Heart right ventricle (tissue), 16 donors: ENCODE measurements at regions not wholly inside any gene's neighbourhood (a gene's known extent, or its start where the extent isn't known, plus 50 kb on each side); places are given as distances from the start of the nearest gene placed in this dataset.
A peak's percentile ranks its signal among the peaks of the same experiment; 100 is the strongest.

Experiments used
- ATAC-seq, 8 donors: fragments of 200-7000 bp; cut with Tn5 transposase; one replicate each; pipeline ENCODE4 v1.9.1; 2020; ENCODE audit warnings: mild to moderate bottlenecking in 8 of 8, moderate library complexity in 8 of 8, moderate number of reproducible peaks in 1 of 8
- DNase-seq, 2 donors: peaks; one replicate each; pipeline ENCODE4 v3.0.0-alpha.2; 2020
- H3K27ac ChIP-seq, 10 donors: fragments of 200-600 bp; sonication (generic) in 2 of 10; one replicate each; pipeline versions ENCODE4 v1.5.0 to v1.8.0; 2020 to 2022; ENCODE audit warnings: mild to moderate bottlenecking in 3 of 10
- H3K27me3 ChIP-seq, 7 donors: fragments of 200-600 bp; one replicate each; pipeline ENCODE4 v1.8.0; 2021 to 2022; ENCODE audit warnings: mild to moderate bottlenecking in 2 of 7
- H3K36me3 ChIP-seq, 9 donors: fragments of 200-600 bp; sonication (generic) in 1 of 9; one replicate each; pipeline versions ENCODE4 v1.5.0 to v1.8.0; 2020 to 2022; ENCODE audit warnings: mild to moderate bottlenecking in 2 of 9
- H3K4me1 ChIP-seq, 9 donors: fragments of 200-600 bp; sonication (generic) in 1 of 9; one replicate each; pipeline versions ENCODE4 v1.5.0 to v1.8.0; 2020 to 2022; ENCODE audit warnings: mild to moderate bottlenecking in 4 of 9
- H3K4me3 ChIP-seq, 10 donors: fragments of 200-600 bp; sonication (generic) in 2 of 10; one replicate each; pipeline versions ENCODE4 v1.5.0 to v1.8.0; 2020 to 2022; ENCODE audit warnings: mild to moderate bottlenecking in 7 of 10, moderate library complexity in 2 of 10
- H3K9me3 ChIP-seq, 11 donors: fragments of 200-600 bp in 10 of 11; sonication (generic) in 2 of 11; one replicate each; pipeline versions ENCODE4 v1.5.0 to v1.8.0; 2013 to 2022; ENCODE audit warnings: mild to moderate bottlenecking in 2 of 11, control low read depth in 1 of 11, moderate library complexity in 1 of 11
- WGBS, 2 donors: extraction: QIAGEN DNeasy Blood & Tissue Kit; methylation state at CpG; one replicate each; pipeline ENCODE4 v1.1.7; 2013; ENCODE audit warnings: inconsistent platforms in 1 of 2; 5-methylcytosine and 5-hydroxymethylcytosine counted together
- intact Hi-C, 10 donors: fragments of 100-400 bp; cut with DNase I; formaldehyde crosslinking; loops; one replicate each; pipeline versions ENCODE4 v1.11.1 to v1.14.2; 2022
- TF ChIP-seq, protein P1 (sequence below), 9 donors: fragments of 200-600 bp; sonication (generic) in 2 of 9; IDR thresholded peaks; one replicate each; pipeline versions ENCODE4 v1.5.0 to v1.8.0; 2021 to 2022; ENCODE audit warnings: antibody characterized with exemption in 9 of 9, mild to moderate bottlenecking in 5 of 9, moderate library complexity in 1 of 9
- donor health status: Arrhythmogenic right ventricular cardiomyopathy.
- donor health status: ischemic (EF 13 %, LVEDD 7.1; RV severe dilation, severe dysfunction).
- donor health status: healthy with polysubstance abuse.
- donor health status: DM: no; HTN: yes; CAD: no.
- donor health status: DM: no; HTN: no; CAD: no.
- donor health status: ischemic (EF 25% LVEDD 6.9; RV normal size, moderate dysfunction).
- donor health status: ischemic (EF 25% LVEDD 5.7; RV mildly dilated, moderate dysfunction).
- donor health status: healthy.
- donor health status: DM: yes; HTN: yes; CAD: no.
- donor health status: Ischemic cardiomyopathy.
- donor health status: ischemic (EF 35%, LVEDD 5.7; RV mildly dilated, moderate dysfunction).
- donor health status: nonischemic (EF 11% LVEDD 7.7; RV severe dilation, severe dysfunction).
- donor health status: DM: yes; HTN: yes; CAD: no.
- donor health status: PGD.
- donor health status: ischemic (EF 29% LVEDD 5.4; RV normal size, mild dysfunction).
- donor health status: nonischemic (EF 23%, LVEDD 6.1; RV moderate dilation, normal function).

DNA sequence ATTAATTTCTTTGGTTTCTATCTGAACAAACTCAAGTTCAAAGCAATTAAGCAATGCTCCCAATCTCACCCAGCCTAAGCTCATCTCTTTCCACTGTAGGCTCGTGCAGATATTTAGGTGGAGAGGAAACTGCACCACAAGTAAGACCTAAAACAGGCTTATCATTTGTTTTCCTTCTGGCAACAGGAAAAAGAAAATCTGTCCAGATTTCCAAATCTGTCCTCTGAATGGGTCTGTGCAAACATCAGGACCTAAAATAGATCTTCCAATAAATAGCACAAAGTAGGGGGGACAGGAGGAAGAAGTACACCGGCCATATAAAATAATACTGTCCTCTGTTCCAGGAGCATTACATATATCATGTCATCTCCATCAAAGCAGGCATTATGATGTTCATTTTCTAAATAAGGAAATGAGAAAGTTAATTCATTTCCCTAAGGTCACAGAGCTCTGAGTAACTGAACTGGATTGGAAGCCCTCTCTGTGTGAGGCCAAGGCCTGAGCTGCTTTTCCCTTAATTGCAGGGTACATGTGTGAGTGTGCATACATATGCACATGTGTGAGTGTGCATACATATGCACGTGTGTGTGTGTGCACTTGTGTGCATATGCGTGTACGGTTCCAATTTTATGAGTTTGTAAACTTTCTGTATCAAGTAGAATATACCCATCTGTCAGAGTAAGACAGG lies 92.8 kb upstream of the PARD3 start:
- 67 to 72% methylated on average over 5 of the region's 5 CpGs for whole genome bisulfite sequencing, 2 donors
- ATAC-seq = peak in 3 of 8 donors; percentile 34 to 35 (median 34)
- intact Hi-C loops = no loop called here
- no peak for DNase-seq
- TF ChIP-seq, protein P1, sequence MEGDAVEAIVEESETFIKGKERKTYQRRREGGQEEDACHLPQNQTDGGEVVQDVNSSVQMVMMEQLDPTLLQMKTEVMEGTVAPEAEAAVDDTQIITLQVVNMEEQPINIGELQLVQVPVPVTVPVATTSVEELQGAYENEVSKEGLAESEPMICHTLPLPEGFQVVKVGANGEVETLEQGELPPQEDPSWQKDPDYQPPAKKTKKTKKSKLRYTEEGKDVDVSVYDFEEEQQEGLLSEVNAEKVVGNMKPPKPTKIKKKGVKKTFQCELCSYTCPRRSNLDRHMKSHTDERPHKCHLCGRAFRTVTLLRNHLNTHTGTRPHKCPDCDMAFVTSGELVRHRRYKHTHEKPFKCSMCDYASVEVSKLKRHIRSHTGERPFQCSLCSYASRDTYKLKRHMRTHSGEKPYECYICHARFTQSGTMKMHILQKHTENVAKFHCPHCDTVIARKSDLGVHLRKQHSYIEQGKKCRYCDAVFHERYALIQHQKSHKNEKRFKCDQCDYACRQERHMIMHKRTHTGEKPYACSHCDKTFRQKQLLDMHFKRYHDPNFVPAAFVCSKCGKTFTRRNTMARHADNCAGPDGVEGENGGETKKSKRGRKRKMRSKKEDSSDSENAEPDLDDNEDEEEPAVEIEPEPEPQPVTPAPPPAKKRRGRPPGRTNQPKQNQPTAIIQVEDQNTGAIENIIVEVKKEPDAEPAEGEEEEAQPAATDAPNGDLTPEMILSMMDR (IDR thresholded peaks at IDR 0.05) = no peak
- no peaks in the 10 kb centered on the region for H3K36me3 ChIP-seq
- H3K4me3 ChIP-seq = no peak overlapping the region
- peaks cover 0 to 14% (median 0%) of the 10 kb centered on the region in 9 donors for H3K4me1 ChIP-seq
- no peaks in the 10 kb centered on the region for H3K27me3 ChIP-seq
- no peak overlapping the region for H3K27ac ChIP-seq
- no peaks in the 10 kb centered on the region for H3K9me3 ChIP-seq

- Histone ChIP-seq H3K4me1 (peaks cover 0 to 14% (median 0%) of the 10 kb centered on the region in 9 donors), H3K27ac (no peak overlapping the region), H3K4me3 (no peak overlapping the region), H3K9me3 (no peaks in the 10 kb centered on the region), H3K27me3 (no peaks in the 10 kb centered on the region), H3K36me3 (no peaks in the 10 kb centered on the region)
- DNase-seq (no peak), ATAC-seq (peak in 2 of 8 donors; percentile 25 to 39)
- intact Hi-C loops = no loop called here
- WGBS, 2 donors = 74 to 75% methylated on average over 29 of the region's 29 CpGs
- TF ChIP-seq, protein P1 (IDR thresholded peaks at IDR 0.05) = no peak
Observed at GRCh38 chr10:34906067-34906965, 91.2 kb upstream of the PARD3 start.

GRCh38 chr10:34905200-34905927 lies 90.3 kb upstream of the PARD3 start:
- TF ChIP-seq, protein P1 (IDR thresholded peaks at IDR 0.05) = no peak
- Histone ChIP-seq H3K27me3 (no peaks in the 10 kb centered on the region), H3K27ac (no peak overlapping the region), H3K4me3 (no peak overlapping the region), H3K9me3 (no peaks in the 10 kb centered on the region), H3K4me1 (peaks cover 0 to 14% (median 0%) of the 10 kb centered on the region in 9 donors), H3K36me3 (no peaks in the 10 kb centered on the region)
- intact Hi-C loops = no loop called here
- ATAC-seq (no peak), DNase-seq (no peak)
- 84 to 89% methylated on average over 9 of the region's 9 CpGs for WGBS, 2 donors

DNA sequence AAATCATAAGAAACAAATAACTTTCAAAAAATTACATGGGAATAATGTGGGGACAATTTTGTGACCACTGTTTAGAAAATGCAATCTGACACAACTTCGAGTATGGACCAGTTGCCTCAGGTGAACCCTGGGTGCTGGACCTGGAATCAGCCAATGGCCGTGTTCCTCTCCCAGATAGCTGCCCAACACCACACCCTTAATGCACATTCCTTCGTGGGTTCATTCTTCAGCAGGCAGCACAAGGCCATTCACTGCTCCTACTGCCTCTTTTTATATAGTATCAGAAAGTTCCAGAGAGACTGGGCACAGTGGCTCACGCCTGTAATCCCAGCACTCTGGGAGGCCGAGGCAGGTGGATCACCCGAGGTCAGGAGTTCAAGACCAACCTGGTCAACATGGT lies 89.1 kb upstream of the PARD3 start:
- TF ChIP-seq, protein P1 (IDR thresholded peaks at IDR 0.05) = no peak
- WGBS, 2 donors = 93 to 95% methylated on average over 6 of the region's 6 CpGs
- Histone ChIP-seq H3K9me3 (no peaks in the 10 kb centered on the region), H3K4me1 (peaks cover 0 to 14% (median 0%) of the 10 kb centered on the region in 9 donors), H3K27me3 (no peaks in the 10 kb centered on the region), H3K36me3 (no peaks in the 10 kb centered on the region), H3K27ac (no peak overlapping the region), H3K4me3 (no peak overlapping the region)
- intact Hi-C loops = no loop called here
- no peak for ATAC-seq
- no peak for DNase-seq
